ENCODE measurements at regions not wholly inside any gene's neighbourhood (a gene's known extent, or its start where the extent isn't known, plus 50 kb on each side); places are given as distances from the start of the nearest gene placed in this dataset.

DNA sequence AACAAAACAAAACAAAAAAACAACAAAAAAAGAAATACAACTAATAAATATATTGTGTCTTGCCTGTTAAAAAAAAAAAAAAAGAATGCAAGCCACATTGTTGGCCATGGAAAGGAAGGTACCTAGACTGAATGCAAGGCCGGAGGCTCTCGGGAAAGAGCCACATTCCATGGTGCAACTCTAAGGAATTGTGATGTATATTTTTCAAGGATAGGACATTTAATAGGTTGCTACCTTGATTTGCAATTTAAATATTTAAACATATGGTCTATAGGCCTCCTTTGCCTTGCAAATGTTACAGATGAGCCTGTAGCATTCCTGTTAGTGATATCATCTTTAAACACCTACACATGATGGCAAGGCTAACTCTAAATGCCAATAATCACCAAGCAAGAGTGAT lies 650.9 kb downstream of the TOX3 start:
- H3K27me3 ChIP-seq, result no peaks in the 10 kb centered on the region
- H3K9me3 ChIP-seq, result no peaks in the 10 kb centered on the region
- H3K36me3 ChIP-seq, result no peaks in the 10 kb centered on the region
- no peak overlapping the region for H3K27ac ChIP-seq
- H3K4me3 ChIP-seq, result no peak overlapping the region
- H3K4me1 ChIP-seq, result no peaks in the 10 kb centered on the region
- no peak for DNase-seq (ENCODE audit: low spot score)
- TF ChIP-seq, protein P1, sequence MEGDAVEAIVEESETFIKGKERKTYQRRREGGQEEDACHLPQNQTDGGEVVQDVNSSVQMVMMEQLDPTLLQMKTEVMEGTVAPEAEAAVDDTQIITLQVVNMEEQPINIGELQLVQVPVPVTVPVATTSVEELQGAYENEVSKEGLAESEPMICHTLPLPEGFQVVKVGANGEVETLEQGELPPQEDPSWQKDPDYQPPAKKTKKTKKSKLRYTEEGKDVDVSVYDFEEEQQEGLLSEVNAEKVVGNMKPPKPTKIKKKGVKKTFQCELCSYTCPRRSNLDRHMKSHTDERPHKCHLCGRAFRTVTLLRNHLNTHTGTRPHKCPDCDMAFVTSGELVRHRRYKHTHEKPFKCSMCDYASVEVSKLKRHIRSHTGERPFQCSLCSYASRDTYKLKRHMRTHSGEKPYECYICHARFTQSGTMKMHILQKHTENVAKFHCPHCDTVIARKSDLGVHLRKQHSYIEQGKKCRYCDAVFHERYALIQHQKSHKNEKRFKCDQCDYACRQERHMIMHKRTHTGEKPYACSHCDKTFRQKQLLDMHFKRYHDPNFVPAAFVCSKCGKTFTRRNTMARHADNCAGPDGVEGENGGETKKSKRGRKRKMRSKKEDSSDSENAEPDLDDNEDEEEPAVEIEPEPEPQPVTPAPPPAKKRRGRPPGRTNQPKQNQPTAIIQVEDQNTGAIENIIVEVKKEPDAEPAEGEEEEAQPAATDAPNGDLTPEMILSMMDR (IDR thresholded peaks at IDR 0.05), result no peak

DNA sequence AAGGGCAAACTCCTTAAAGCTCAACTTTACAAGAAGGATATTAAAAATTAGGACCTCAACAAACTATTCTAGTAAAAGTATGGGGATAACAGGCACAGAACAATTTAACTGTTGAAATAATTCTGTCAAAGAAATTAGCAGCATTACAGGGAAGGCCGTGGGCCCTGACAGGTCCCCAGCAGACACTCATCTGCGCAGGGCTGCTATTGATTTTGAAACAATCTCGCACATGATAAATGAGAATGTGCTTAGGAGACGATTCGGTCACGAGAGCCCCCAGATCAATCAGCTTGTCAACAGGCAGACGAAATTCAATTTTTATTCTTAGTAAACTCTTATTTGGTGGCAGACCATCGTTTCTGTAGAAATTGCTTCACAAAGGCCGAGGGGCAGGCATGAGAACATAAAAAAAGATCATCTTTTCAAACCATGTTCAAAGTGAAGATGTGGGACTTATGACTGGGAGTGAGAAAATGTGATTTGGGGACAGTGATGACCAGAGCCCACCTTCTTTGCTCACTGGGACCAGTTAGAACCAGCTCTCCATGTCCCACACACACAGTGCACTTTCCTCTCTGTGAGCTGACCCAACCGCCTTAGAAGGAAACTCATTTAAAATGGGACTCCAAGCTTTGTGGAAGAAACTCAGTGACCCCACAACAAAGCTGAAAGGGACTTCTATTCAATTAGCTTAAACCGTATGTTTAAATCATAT lies 654.5 kb downstream of the TOX3 start:
- no peak for DNase-seq (ENCODE audit: low spot score)
- Histone ChIP-seq H3K27me3 (no peaks in the 10 kb centered on the region), H3K36me3 (no peaks in the 10 kb centered on the region), H3K4me1 (no peaks in the 10 kb centered on the region), H3K4me3 (no peak overlapping the region), H3K27ac (no peak overlapping the region), H3K9me3 (no peaks in the 10 kb centered on the region)
- TF ChIP-seq, protein P1 (IDR thresholded peaks at IDR 0.05), result no peak

DNA sequence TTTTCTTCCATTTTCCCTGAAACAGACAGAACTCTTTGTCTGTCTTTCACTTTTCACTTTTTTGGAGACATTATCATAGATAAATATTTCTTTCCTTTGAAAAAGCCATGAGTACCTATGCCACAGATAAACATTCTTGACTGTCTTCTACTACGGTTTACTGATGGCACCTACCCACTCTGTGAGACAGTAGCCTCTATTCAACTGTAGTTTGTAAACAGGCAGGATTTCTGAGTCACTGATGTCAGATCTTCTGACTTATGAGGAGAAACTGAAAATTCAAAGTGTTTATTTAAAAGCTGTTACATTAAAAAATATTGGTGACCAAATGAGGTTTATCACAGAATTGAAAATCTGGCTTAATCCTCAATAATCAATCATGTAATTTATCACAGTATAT lies 658.4 kb downstream of the TOX3 start:
- no peak overlapping the region for H3K4me3 ChIP-seq
- TF ChIP-seq, protein P1 (IDR thresholded peaks at IDR 0.05), result no peak

DNA sequence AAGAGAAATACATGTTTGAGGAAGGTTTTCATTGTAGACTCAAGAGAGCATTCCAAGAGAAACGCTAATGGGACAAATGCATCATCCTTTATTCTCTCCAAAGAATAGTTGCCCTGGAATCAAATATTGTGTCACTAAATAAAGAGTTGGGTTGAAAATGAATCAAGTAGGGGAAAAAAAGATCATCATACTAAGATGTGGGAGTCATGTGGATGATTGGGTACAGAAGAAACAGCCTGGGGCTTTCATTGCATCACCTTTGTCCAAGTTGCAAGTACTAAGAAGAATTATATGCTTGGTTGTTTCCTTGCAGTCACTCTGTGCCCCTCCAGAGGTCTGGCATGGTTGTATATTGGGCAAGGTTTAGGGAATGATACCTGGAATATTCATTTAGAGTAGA lies 658.9 kb downstream of the TOX3 start:
- H3K27ac ChIP-seq, result no peak overlapping the region
- H3K4me3 ChIP-seq, result no peak overlapping the region
- DNase-seq (ENCODE audit: low spot score), result no peak
- no peaks in the 10 kb centered on the region for H3K36me3 ChIP-seq
- TF ChIP-seq, protein P1 (IDR thresholded peaks at IDR 0.05), result no peak
- no peaks in the 10 kb centered on the region for H3K9me3 ChIP-seq
- H3K27me3 ChIP-seq, result no peaks in the 10 kb centered on the region
- no peaks in the 10 kb centered on the region for H3K4me1 ChIP-seq

More for the DNA sequence above, 658.4 kb downstream of the TOX3 start:
- Histone ChIP-seq H3K27ac (no peak overlapping the region), H3K27me3 (no peaks in the 10 kb centered on the region), H3K9me3 (no peaks in the 10 kb centered on the region), H3K4me1 (no peaks in the 10 kb centered on the region), H3K36me3 (no peaks in the 10 kb centered on the region)
- DNase-seq (ENCODE audit: low spot score), result no peak

DNA sequence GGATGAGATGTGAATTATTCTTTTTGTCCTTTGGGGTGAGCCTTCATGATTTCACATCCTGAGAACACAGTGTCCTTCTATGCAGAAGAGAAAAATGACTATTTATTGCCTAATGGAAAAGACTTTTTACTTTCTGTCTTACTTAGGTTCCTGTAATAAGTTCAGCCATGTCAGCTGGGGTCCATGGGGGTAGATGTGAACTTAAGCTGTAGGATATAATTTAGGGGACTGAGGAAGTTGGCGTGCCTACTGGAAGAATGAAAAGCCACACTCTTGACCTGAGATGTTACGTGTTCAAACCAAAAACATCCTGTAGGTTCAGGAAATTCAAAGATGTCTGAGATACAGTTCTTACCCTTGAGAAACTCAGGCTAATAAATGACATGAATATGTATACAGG lies 660.5 kb downstream of the TOX3 start:
- DNase-seq (ENCODE audit: low spot score), result no peak
- Histone ChIP-seq H3K36me3 (no peaks in the 10 kb centered on the region), H3K27ac (no peak overlapping the region), H3K9me3 (no peaks in the 10 kb centered on the region), H3K27me3 (no peaks in the 10 kb centered on the region), H3K4me3 (no peak overlapping the region), H3K4me1 (no peaks in the 10 kb centered on the region)
- TF ChIP-seq, protein P1 (IDR thresholded peaks at IDR 0.05), result no peak

DNA sequence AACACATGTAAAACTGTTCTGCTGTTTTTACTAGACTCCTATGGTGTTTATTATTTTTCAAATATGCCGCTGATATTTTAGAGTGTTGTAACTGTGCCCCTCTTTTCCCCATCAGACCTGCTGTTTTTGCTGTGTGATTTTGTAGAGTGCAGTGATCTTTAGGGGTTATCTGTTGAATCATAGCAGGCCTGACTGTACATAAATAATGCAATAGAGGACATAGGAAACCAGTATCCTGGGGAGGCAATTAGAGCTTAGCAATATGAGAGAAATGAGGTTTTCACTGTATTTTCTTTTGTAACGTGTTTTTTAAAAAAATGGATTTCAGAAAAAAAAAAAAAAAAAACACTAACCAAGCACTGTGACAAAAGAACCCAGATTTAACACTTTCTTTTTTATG lies 662.2 kb downstream of the TOX3 start:
- Histone ChIP-seq H3K9me3 (no peaks in the 10 kb centered on the region), H3K27ac (no peak overlapping the region), H3K27me3 (no peaks in the 10 kb centered on the region), H3K4me3 (no peak overlapping the region), H3K4me1 (no peaks in the 10 kb centered on the region), H3K36me3 (no peaks in the 10 kb centered on the region)
- no peak for DNase-seq (ENCODE audit: low spot score)
- TF ChIP-seq, protein P1 (IDR thresholded peaks at IDR 0.05), result no peak
